C4-2B (cell line): ENCODE measurements at regions not wholly inside any gene's neighbourhood (a gene's known extent, or its start where the extent isn't known, plus 50 kb on each side); places are given as distances from the start of the nearest gene placed in this dataset.

Experiments
- H3K27ac ChIP-seq: fragments of 450-650 bp; 2 replicates; pipeline ENCODE4 v1.5.1; 2017
- CTCF ChIP-seq: fragments of 450-650 bp; conservative IDR thresholded peaks from 2 replicates; pipeline ENCODE4 v1.5.1; 2017; ENCODE audit warnings: mild to moderate bottlenecking
- ZFX ChIP-seq: fragments of 450-650 bp; IDR thresholded peaks from 2 replicates; pipeline ENCODE4 v1.6.1; 2017

- no peak overlapping the region for H3K27ac ChIP-seq
- no peak for TF ChIP-seq CTCF
- no peak for TF ChIP-seq ZFX
These were observed 122.2 kb upstream of the RCN1 start for GRCh38 chr11:31968461-31969358.

- TF ChIP-seq ZFX = no peak
- TF ChIP-seq CTCF = no peak
- H3K27ac ChIP-seq = no peak overlapping the region
These were observed 123.3 kb upstream of the RCN1 start for GRCh38 chr11:31967404-31968130.

- no peak overlapping the region for H3K27ac ChIP-seq
- TF ChIP-seq ZFX (no peak), CTCF (no peak)
These were observed 124.0 kb upstream of the RCN1 start for GRCh38 chr11:31966846-31967245.

- TF ChIP-seq CTCF (no peak), ZFX (no peak)
- no peak overlapping the region for H3K27ac ChIP-seq
These were observed 126.7 kb upstream of the RCN1 start for GRCh38 chr11:31964181-31964580.

- no peak overlapping the region for H3K27ac ChIP-seq
- TF ChIP-seq ZFX = no peak
- 0 out of 2 replicates have a peak, but pooled peaks have one; percentile 8 for TF ChIP-seq CTCF
These were observed 130.7 kb upstream of the RCN1 start for GRCh38 chr11:31960126-31960525.

GRCh38 chr11:31959716-31960115 lies 131.2 kb upstream of the RCN1 start:
- H3K27ac ChIP-seq = no peak overlapping the region
- TF ChIP-seq ZFX = no peak
- no peak for TF ChIP-seq CTCF
